Esophagus muscularis mucosa (tissue), 4 donors: ENCODE measurements at regions not wholly inside any gene's neighbourhood (a gene's known extent, or its start where the extent isn't known, plus 50 kb on each side); places are given as distances from the start of the nearest gene placed in this dataset.

Experiments
- DNase-seq: peaks from one replicate; pipeline ENCODE4 v3.0.0-alpha.2; 2017; ENCODE audit errors: extremely low spot score
- H3K27ac ChIP-seq, 4 donors: fragments of 200-600 bp; sonication (generic); replicated peaks in 1 of 4; 1 replicate in 3 of 4; 2 replicates in 1 of 4; pipeline ENCODE4 v1.5.1; 2016 to 2019; ENCODE audit warnings: mild to moderate bottlenecking in 1 of 4
- H3K27me3 ChIP-seq, 4 donors: fragments of 200-600 bp; sonication (generic); one replicate each; pipeline versions ENCODE4 v1.5.1 to v1.6.0; 2016 to 2019
- H3K36me3 ChIP-seq, 4 donors: fragments of 200-600 bp; sonication (generic); one replicate each; pipeline ENCODE4 v1.5.1; 2016 to 2019
- H3K4me1 ChIP-seq, 4 donors: fragments of 200-600 bp; sonication (generic); one replicate each; pipeline ENCODE4 v1.5.1; 2016 to 2019
- H3K4me3 ChIP-seq, 4 donors: fragments of 200-600 bp; sonication (generic); 1 replicate in 2 of 4; 2 replicates in 2 of 4; pipeline ENCODE4 v1.5.1; 2016 to 2019; ENCODE audit warnings: mild to moderate bottlenecking in 4 of 4, moderate library complexity in 1 of 4
- H3K9me3 ChIP-seq, 4 donors: fragments of 200-600 bp; sonication (generic); 1 replicate in 3 of 4; 2 replicates in 1 of 4; pipeline ENCODE4 v1.5.1; 2016 to 2019
- EP300 ChIP-seq: sonication (generic); formaldehyde crosslinking; IDR thresholded peaks from one replicate; pipeline ENCODE4 v1.6.1; 2017; ENCODE audit warnings: antibody characterized with exemption
- POLR2A ChIP-seq: fragments of 450-650 bp; IDR thresholded peaks from one replicate; pipeline ENCODE4 v1.6.1; 2017; ENCODE audit warnings: antibody characterized with exemption, moderate library complexity, mild to moderate bottlenecking, low read depth
- POLR2AphosphoS5 ChIP-seq, 2 donors: sonication (generic); formaldehyde crosslinking; IDR thresholded peaks; one replicate each; pipeline ENCODE4 v1.6.1; 2017; ENCODE audit warnings: antibody characterized with exemption in 2 of 2
- WGBS: methylation state at CpG from one replicate; pipeline ENCODE4 v1.1.5; 2018; 5-methylcytosine and 5-hydroxymethylcytosine counted together
- intact Hi-C: fragments of 100-400 bp; cut with DNase I; formaldehyde crosslinking; loops from one replicate; pipeline ENCODE4 v1.15.1; 2023
- TF ChIP-seq, protein P1 (sequence below), 3 experiments: fragments of 200-600 bp in 2 of 3; fragments of 450-650 bp in 1 of 3; sonication (generic) in 2 of 3; IDR thresholded peaks; one replicate each; pipeline ENCODE4 v1.5.1; 2017 to 2019; ENCODE audit warnings: antibody characterized with exemption in 3 of 3, mild to moderate bottlenecking in 2 of 3, moderate library complexity in 1 of 3

DNA sequence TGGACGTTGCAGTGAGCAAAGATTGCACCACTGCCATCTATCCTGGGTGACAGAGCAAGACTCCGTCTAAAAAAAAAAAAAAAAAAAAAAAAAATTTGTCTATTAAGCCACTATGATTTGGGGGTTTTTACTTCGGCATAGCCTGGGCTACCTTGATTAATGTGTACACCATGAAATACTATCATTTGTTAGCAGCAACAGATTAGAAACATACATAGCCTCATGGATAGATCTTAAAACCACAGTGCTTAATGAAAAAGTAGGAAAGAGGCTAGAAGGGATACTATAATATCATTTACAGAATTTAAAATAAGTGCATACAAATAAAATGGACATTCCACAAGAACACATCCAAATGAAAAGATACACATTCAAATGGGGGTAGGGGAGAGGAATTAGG, 77.3 kb upstream of the IL6 start:
- Histone ChIP-seq H3K27me3 (no peaks in the 10 kb centered on the region), H3K27ac (no peak overlapping the region), H3K36me3 (no peaks in the 10 kb centered on the region), H3K4me1 (peaks cover 3 to 26% (median 21%) of the 10 kb centered on the region in 4 donors), H3K9me3 (peaks cover 0 to 21% (median 17%) of the 10 kb centered on the region in 4 donors), H3K4me3 (no peak overlapping the region)
- DNase-seq, result no peak
- TF ChIP-seq POLR2A (no peak), EP300 (no peak), POLR2AphosphoS5 (IDR thresholded peaks at IDR 0.05) (no peak)
- TF ChIP-seq, protein P1, sequence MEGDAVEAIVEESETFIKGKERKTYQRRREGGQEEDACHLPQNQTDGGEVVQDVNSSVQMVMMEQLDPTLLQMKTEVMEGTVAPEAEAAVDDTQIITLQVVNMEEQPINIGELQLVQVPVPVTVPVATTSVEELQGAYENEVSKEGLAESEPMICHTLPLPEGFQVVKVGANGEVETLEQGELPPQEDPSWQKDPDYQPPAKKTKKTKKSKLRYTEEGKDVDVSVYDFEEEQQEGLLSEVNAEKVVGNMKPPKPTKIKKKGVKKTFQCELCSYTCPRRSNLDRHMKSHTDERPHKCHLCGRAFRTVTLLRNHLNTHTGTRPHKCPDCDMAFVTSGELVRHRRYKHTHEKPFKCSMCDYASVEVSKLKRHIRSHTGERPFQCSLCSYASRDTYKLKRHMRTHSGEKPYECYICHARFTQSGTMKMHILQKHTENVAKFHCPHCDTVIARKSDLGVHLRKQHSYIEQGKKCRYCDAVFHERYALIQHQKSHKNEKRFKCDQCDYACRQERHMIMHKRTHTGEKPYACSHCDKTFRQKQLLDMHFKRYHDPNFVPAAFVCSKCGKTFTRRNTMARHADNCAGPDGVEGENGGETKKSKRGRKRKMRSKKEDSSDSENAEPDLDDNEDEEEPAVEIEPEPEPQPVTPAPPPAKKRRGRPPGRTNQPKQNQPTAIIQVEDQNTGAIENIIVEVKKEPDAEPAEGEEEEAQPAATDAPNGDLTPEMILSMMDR (IDR thresholded peaks at IDR 0.05), result no peak
- intact Hi-C loops, result no loop called here
- WGBS, result 86% methylated on average over 3 of the region's 3 CpGs

DNA sequence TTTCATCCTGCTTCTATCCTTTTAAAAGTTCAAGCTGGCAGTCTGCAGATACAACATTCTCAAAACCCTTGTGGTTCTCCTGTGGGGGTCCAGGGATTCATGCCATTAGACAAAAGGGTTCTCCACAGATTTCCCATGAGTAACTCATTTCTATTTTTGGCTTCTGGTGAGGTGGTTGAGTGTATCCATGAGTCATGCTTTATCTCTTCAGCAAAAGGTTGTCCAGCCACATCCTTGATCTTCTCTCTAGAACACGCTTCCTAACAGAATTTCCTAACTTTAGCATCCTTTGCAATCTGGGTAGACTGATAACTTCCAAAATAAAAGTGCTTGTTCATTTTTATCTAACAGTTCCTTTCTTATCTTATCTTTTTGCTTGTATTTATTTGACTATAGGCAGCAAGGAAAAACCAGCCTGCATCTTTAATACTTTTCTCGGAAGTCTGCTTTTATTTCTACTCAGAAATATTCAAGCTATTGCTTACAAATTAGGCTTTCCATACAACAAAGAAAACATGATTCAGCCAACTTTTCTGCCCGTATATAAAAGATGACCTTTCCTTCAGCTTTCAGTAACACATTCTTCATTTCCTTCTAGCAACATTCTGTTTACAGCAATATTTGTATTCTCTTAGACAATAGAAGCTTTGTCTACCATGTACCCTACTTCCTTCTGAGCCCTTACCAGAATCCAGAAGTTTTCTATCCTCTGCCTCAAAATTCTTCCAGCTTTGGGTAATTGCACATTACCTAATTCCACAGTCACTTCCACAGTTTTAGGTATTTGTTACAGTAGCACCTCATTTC, 79.3 kb upstream of the IL6 start:
- H3K4me3 ChIP-seq, result no peak overlapping the region
- no peak for TF ChIP-seq EP300
- no peak for TF ChIP-seq POLR2AphosphoS5 (IDR thresholded peaks at IDR 0.05)
- TF ChIP-seq, protein P1 (IDR thresholded peaks at IDR 0.05), result no peak
- TF ChIP-seq POLR2A, result no peak
- WGBS, result 61% methylated on average over 3 of the region's 3 CpGs
- H3K9me3 ChIP-seq, result peaks cover 0 to 32% (median 19%) of the 10 kb centered on the region in 4 donors
- H3K27ac ChIP-seq, result no peak overlapping the region
- no peaks in the 10 kb centered on the region for H3K36me3 ChIP-seq
- DNase-seq, result no peak
- H3K4me1 ChIP-seq, result peaks cover 0 to 15% (median 10%) of the 10 kb centered on the region in 4 donors
- H3K27me3 ChIP-seq, result no peaks in the 10 kb centered on the region
- intact Hi-C loops, result no loop called here

DNA sequence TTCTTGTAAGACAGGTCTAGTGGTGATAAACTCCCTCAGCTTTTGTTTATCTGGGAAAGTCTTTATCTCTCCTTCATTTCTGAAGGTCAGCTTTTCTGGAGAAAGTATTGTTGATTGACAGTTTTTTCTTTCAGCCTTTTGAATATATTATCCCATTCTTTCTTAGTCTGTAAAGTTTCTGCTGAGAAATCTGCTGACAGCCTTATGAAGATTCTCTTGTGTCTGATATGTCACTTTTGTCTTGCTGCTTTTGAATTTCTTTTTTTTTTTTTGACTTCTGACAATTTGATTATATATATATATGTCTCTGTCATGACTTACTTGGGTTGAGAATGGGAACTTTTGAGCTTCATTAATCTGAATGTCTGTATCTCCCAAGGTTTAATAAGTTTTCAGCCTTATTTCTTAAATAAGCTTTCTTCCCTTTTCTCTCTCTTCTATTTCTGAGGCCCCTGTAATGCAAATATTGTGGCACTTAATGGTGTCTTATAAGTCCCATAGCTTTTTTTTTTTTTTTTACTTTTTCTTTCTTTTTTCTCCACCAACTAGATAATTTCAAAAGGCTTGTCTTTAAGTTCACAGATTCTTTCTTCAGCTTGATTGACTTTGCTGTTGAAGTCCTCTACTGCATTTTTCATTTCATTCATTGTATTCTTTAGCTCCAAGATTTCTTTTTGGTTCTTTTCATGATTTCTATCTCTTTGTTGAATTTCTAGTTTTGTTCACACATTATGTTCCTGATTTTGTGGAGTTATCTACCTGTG, 81.4 kb upstream of the IL6 start:
- peaks cover 0 to 46% (median 28%) of the 10 kb centered on the region in 4 donors for H3K9me3 ChIP-seq

DNA sequence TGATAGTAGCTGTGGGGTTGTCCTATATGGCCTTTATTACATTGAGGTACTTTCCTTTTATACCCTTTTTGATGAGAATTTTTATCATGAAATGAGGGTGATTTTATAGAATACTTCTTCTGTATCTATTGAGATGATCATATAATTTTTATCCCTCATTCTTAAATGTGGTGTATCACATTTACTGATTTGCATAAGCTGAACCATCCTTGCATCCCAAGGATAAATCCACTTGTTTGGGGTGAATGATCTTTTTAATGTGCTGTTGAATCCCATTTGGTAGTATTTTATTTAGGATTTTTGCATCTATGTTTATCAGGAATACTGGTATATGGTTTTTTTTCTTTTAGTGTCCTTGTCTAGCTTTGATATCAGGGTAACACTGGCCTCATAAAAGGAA, 84.5 kb upstream of the IL6 start:
- H3K9me3 ChIP-seq, result peaks cover 0 to 46% (median 28%) of the 10 kb centered on the region in 4 donors
- TF ChIP-seq POLR2A, result no peak
- intact Hi-C loops, result no loop called here

More for the DNA sequence above, 81.4 kb upstream of the IL6 start:
- TF ChIP-seq, protein P1 (IDR thresholded peaks at IDR 0.05), result no peak
- no peak for TF ChIP-seq POLR2A
- TF ChIP-seq POLR2AphosphoS5 (IDR thresholded peaks at IDR 0.05), result no peak
- no peak for TF ChIP-seq EP300
- no peak for DNase-seq
- no peaks in the 10 kb centered on the region for H3K4me1 ChIP-seq
- no peaks in the 10 kb centered on the region for H3K27me3 ChIP-seq
- H3K36me3 ChIP-seq, result no peaks in the 10 kb centered on the region
- intact Hi-C loops, result no loop called here
- H3K4me3 ChIP-seq, result no peak overlapping the region
- H3K27ac ChIP-seq, result no peak overlapping the region

DNA sequence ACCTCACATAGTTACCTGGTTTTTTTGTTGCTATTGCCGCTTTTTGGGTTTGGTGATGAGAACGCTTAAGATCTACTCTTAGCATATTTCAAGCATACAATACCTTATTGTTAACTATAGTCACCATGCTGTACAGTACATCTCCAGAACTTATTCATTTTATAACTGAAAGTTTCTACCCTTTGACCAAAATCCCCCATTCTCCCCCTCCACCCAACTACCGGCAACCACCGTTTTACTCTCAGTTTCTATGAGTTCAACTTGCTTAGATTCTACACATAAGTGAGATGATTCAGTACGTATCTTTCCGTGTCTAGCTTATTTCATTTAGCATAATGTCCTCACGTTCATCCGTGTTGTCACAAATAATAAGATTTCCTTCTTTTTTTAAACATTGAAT, 86.7 kb upstream of the IL6 start:
- H3K36me3 ChIP-seq, result no peaks in the 10 kb centered on the region
- no peak overlapping the region for H3K4me3 ChIP-seq
- no peak for DNase-seq
- 90% methylated on average over 8 of the region's 8 CpGs for WGBS
- no peak overlapping the region for H3K27ac ChIP-seq
- H3K27me3 ChIP-seq, result no peaks in the 10 kb centered on the region
- intact Hi-C loops, result no loop called here
- TF ChIP-seq, protein P1 (IDR thresholded peaks at IDR 0.05), result no peak
- no peak for TF ChIP-seq POLR2A
- H3K9me3 ChIP-seq, result peaks cover 0 to 28% (median 13%) of the 10 kb centered on the region in 4 donors
- peaks cover 1 to 8% (median 2%) of the 10 kb centered on the region in 4 donors for H3K4me1 ChIP-seq

More for the DNA sequence above, 84.5 kb upstream of the IL6 start:
- Histone ChIP-seq H3K27me3 (no peaks in the 10 kb centered on the region), H3K27ac (no peak overlapping the region), H3K4me1 (no peaks in the 10 kb centered on the region), H3K4me3 (no peak overlapping the region), H3K36me3 (no peaks in the 10 kb centered on the region)
- no peak for DNase-seq
